ENCODE measurements at regions not wholly inside any gene's neighbourhood (a gene's known extent, or its start where the extent isn't known, plus 50 kb on each side); places are given as distances from the start of the nearest gene placed in this dataset.

- TF ChIP-seq CHD7 (IDR thresholded peaks at IDR 0.05; ENCODE audit: insufficient replicate concordance, low read length) (no peak), SRF (IDR thresholded peaks at IDR 0.05; ENCODE audit: low read depth, low read length) (no peak), BCL11A (IDR thresholded peaks at IDR 0.05; ENCODE audit: low read depth in 2 of 2, low read length in 2 of 2) (no peak), HDAC2 (IDR thresholded peaks at IDR 0.05; ENCODE audit: borderline replicate concordance in 1 of 2, low read depth in 2 of 2, low read length in 2 of 2) (no peak), POLR2AphosphoS5 (IDR thresholded peaks at IDR 0.05; ENCODE audit: low read depth, low read length) (no peak), USF2 (IDR thresholded peaks at IDR 0.05; ENCODE audit: low read length) (no peak), JUN (IDR thresholded peaks at IDR 0.05; ENCODE audit: low read depth, low read length) (no peak), TEAD4 (IDR thresholded peaks at IDR 0.05; ENCODE audit: low read depth, low read length) (no peak), SUZ12 (IDR thresholded peaks at IDR 0.05; ENCODE audit: low read length) (no peak), ASH2L (IDR thresholded peaks at IDR 0.05; ENCODE audit: low read length) (no peak), RFX5 (IDR thresholded peaks at IDR 0.05; ENCODE audit: borderline replicate concordance, low read depth, low read length) (no peak), CBX5 (IDR thresholded peaks at IDR 0.05; ENCODE audit: low read depth, low read length) (no peak)
These were observed 99.4 kb upstream of the ATXN3L start (continued) for GRCh38 chrX:13419276-13419675.

All from H1 (cell line).